ENCODE measurements at regions not wholly inside any gene's neighbourhood (a gene's known extent, or its start where the extent isn't known, plus 50 kb on each side); places are given as distances from the start of the nearest gene placed in this dataset.

GRCh38 chr13:47066226-47066625 lies 169.4 kb upstream of the HTR2A start:
- Histone ChIP-seq H3K4me3 (ENCODE audit: insufficient read depth, low read depth, low read length) (no peak overlapping the region), H2BK120ac (ENCODE audit: low read depth, low read length) (no peak overlapping the region), H3K4me2 (ENCODE audit: low read depth, low read length) (no peak overlapping the region), H4K91ac (ENCODE audit: insufficient read depth, low read depth, low read length) (no peak overlapping the region), H3K9me3 (ENCODE audit: control insufficient read depth, insufficient read depth, low read length) (no peaks in the 10 kb centered on the region), H3K9ac (ENCODE audit: low read depth, low read length) (no peak overlapping the region), H2BK20ac (ENCODE audit: low read depth, low read length) (no peak overlapping the region), H4K20me1 (ENCODE audit: insufficient read depth, low read length) (no peaks in the 10 kb centered on the region), H3K18ac (ENCODE audit: low read depth, low read length) (no peak overlapping the region), H3K27me3 (ENCODE audit: control insufficient read depth, insufficient read depth, low read length) (no peaks in the 10 kb centered on the region), H3K27ac (ENCODE audit: insufficient read depth, low read length) (no peak overlapping the region), H2BK5ac (ENCODE audit: low read depth, low read length, poor library complexity, severe bottlenecking) (no peak overlapping the region), H2AFZ (replicated peaks; ENCODE audit: low read length, poor library complexity) (no peak overlapping the region), H3K14ac (replicated peaks; ENCODE audit: low read depth, low read length) (no peak overlapping the region), H4K8ac (ENCODE audit: low read depth in 2 of 2, low read length in 2 of 2) (no peak overlapping the region), H3K4me1 (ENCODE audit: control insufficient read depth, insufficient read depth, low read length) (no peaks in the 10 kb centered on the region), H2AK9ac (replicated peaks; ENCODE audit: low read depth, low read length, poor library complexity) (no peak overlapping the region), H3K23ac (ENCODE audit: low read depth, low read length) (no peak overlapping the region), H3K36me3 (ENCODE audit: control insufficient read depth, insufficient read depth, low read length) (no peaks in the 10 kb centered on the region), H2AK5ac (ENCODE audit: low read depth, low read length) (no peak overlapping the region), H2BK15ac (ENCODE audit: low read depth, low read length) (no peak overlapping the region), H3K56ac (ENCODE audit: extremely low read depth, insufficient read depth, low read length) (no peak overlapping the region), H4K5ac (ENCODE audit: low read depth, low read length) (no peak overlapping the region), H3K4ac (ENCODE audit: low read depth, low read length) (no peak overlapping the region), H3K79me1 (ENCODE audit: low read depth in 1 of 2, low read length in 2 of 2) (no peaks in the 10 kb centered on the region), H3K9me1 (ENCODE audit: insufficient read depth, low read length) (no peaks in the 10 kb centered on the region)
- ATAC-seq (ENCODE audit: low read depth) (no peak), DNase-seq (peak; percentile 9)
- in situ Hi-C loops (cut with MboI; ENCODE audit: low sequenced_read_pairs) (no loop called here), intact Hi-C loops (cut with micrococcal nuclease) (no loop called here), dilution Hi-C loops (cut with HindIII; ENCODE audit: low sequenced_read_pairs, unreplicated experiment) (no loop called here)
- no TSS peak for BruUV-seq (replicated peaks)
- POLR2A ChIA-PET (ENCODE audit: unreplicated experiment), result no interaction called here
- CTCF ChIA-PET, result no interaction called here
- TF ChIP-seq MXI1 (IDR thresholded peaks at IDR 0.05; ENCODE audit: borderline replicate concordance, low read depth, low read length) (no peak), BHLHE40 (IDR thresholded peaks at IDR 0.05; ENCODE audit: low read depth, low read length) (no peak), USF2 (IDR thresholded peaks at IDR 0.05; ENCODE audit: low read depth, low read length) (no peak), MAFK (IDR thresholded peaks at IDR 0.05; ENCODE audit: low read depth, low read length) (no peak), CEBPB (IDR thresholded peaks at IDR 0.05; ENCODE audit: low read depth, low read length) (no peak), RCOR1 (IDR thresholded peaks at IDR 0.05; ENCODE audit: insufficient replicate concordance, low read length) (no peak), SMC3 (IDR thresholded peaks at IDR 0.05; ENCODE audit: low read depth, low read length) (no peak), POLR2A (IDR thresholded peaks at IDR 0.05; ENCODE audit: low read depth, low read length) (no peak), NFE2L2 (IDR thresholded peaks at IDR 0.05; ENCODE audit: low read depth, low read length) (no peak)
